Fibroblast of villous mesenchyme (primary cell): ENCODE measurements at regions not wholly inside any gene's neighbourhood (a gene's known extent, or its start where the extent isn't known, plus 50 kb on each side); places are given as distances from the start of the nearest gene placed in this dataset.

ENCODE experiments used
- DNase-seq: peaks from one replicate; pipeline ENCODE4 v3.0.0-alpha.2; 2010; ENCODE audit warnings: low read depth
- H3K4me3 ChIP-seq: 2 replicates; pipeline ENCODE4 v1.5.1; 2011; ENCODE audit warnings: low read depth, mild to moderate bottlenecking, low read length
- TF ChIP-seq, protein P1 (sequence below): IDR thresholded peaks from 2 replicates; pipeline ENCODE4 v1.5.1; 2012; ENCODE audit warnings: low read depth, mild to moderate bottlenecking, low read length; ENCODE audit not compliant: insufficient read depth

GRCh38 chr6:105795913-105796517 is 290.1 kb upstream of the PRDM1 start:
- no peak for DNase-seq
- TF ChIP-seq, protein P1, sequence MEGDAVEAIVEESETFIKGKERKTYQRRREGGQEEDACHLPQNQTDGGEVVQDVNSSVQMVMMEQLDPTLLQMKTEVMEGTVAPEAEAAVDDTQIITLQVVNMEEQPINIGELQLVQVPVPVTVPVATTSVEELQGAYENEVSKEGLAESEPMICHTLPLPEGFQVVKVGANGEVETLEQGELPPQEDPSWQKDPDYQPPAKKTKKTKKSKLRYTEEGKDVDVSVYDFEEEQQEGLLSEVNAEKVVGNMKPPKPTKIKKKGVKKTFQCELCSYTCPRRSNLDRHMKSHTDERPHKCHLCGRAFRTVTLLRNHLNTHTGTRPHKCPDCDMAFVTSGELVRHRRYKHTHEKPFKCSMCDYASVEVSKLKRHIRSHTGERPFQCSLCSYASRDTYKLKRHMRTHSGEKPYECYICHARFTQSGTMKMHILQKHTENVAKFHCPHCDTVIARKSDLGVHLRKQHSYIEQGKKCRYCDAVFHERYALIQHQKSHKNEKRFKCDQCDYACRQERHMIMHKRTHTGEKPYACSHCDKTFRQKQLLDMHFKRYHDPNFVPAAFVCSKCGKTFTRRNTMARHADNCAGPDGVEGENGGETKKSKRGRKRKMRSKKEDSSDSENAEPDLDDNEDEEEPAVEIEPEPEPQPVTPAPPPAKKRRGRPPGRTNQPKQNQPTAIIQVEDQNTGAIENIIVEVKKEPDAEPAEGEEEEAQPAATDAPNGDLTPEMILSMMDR, result no peak
- no peak overlapping the region for H3K4me3 ChIP-seq

- H3K4me3 ChIP-seq, result no peak overlapping the region
- no peak for DNase-seq
- TF ChIP-seq, protein P1, result no peak
These were observed 290.8 kb upstream of the PRDM1 start for GRCh38 chr6:105795366-105795765.

DNA sequence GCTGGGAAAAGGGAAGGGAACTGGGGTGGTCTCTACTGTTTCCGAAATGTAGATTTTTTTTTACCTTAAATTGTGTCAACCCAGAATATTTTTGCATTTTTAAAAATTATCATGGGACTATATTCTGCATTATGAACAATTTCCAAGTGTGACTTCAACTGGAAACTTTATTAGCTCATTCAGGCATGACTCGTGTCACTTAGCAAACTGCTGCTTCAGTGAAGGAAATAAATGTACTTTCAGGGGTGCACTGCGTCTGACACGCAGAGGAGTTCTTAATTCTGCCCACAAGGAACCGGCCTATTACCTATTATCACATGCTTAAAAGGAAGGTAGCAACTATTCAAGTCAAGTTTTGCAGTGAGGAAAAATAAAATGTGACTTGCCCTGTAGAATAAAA is 291.3 kb upstream of the PRDM1 start:
- TF ChIP-seq, protein P1, result no peak
- H3K4me3 ChIP-seq, result no peak overlapping the region
- DNase-seq, result no peak

DNA sequence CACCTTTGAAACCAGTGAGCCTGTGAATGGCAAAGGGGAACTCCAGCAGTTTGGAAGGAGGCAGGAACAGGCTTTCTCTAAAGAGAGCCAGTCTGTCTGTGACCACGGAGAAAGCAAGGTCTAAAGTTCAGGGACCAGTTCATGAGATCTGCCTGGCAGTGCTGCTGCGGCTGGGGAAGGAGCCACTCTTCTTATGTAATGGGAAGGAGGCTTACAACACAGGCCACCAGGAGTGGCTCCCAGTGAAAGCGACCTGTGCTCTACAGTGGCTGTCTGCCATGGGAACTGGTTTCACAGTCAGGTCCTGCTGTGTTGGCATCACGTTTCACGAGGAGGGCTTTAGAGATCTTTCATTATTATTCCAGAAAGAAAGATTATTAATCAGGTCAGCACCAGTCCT is 291.9 kb upstream of the PRDM1 start:
- TF ChIP-seq, protein P1, result no peak
- DNase-seq, result peak; percentile 41
- H3K4me3 ChIP-seq, result no peak overlapping the region

DNA sequence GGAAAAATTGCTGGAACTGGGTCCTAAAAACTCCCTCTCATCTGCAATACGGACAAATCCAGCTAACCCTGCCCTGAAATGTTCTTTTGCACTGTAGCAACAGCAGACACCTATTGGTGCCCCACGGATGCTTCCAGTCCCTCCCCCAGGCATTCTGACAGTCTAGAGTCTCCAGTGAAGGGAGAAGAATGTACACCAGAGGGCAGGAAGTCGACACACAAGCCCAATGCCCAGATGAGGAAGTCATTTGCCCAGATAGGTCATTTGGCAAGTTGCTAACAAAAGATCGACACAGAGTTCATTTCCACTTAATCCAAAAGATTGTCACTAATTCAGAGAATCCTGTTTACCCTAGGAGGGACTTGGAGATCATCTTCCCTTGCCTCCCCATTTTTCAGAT is 293.0 kb upstream of the PRDM1 start:
- TF ChIP-seq, protein P1, result no peak
- DNase-seq, result no peak
- H3K4me3 ChIP-seq, result no peak overlapping the region

- TF ChIP-seq, protein P1, result no peak
- no peak overlapping the region for H3K4me3 ChIP-seq
- DNase-seq, result peak; percentile 65
These were observed 294.4 kb upstream of the PRDM1 start for GRCh38 chr6:105791583-105792318.

DNA sequence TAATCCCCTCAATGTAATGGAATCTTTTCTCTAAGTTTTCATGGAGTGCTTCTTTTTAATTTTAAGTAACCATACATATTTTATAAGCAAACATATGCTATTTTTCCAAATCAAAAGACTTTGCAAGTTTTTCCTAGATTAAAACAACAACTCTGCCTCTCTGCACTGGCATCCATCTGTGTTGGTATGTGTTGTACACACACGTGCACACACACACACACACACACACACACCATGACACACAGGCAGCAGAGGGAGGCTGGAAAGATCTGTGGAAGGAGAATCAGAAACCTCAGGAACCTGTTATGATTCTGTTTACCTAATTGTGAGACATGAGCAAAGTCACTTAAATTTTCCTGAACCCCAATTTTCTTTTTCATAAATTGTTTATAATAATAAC is 295.0 kb upstream of the PRDM1 start:
- no peak for DNase-seq
- TF ChIP-seq, protein P1, result no peak

More for the DNA sequence above, 295.0 kb upstream of the PRDM1 start:
- H3K4me3 ChIP-seq, result no peak overlapping the region
